Tibial nerve (tissue), 3 donors: ENCODE measurements at regions not wholly inside any gene's neighbourhood (a gene's known extent, or its start where the extent isn't known, plus 50 kb on each side); places are given as distances from the start of the nearest gene placed in this dataset.

ENCODE experiments used
- POLR2A ChIP-seq, 2 donors: fragments of 450-650 bp; IDR thresholded peaks; one replicate each; pipeline ENCODE4 v1.6.1; 2017; ENCODE audit warnings: antibody characterized with exemption in 2 of 2, mild to moderate bottlenecking in 2 of 2, moderate library complexity in 2 of 2
- TF ChIP-seq, protein P1 (sequence below), 5 experiments: fragments of 200-600 bp in 3 of 5; fragments of 450-650 bp in 2 of 5; sonication (generic) in 3 of 5; IDR thresholded peaks; one replicate each; pipeline ENCODE4 v1.5.1; 2016 to 2019; ENCODE audit warnings: antibody characterized with exemption in 5 of 5, mild to moderate bottlenecking in 3 of 5, moderate library complexity in 2 of 5

GRCh38 chr2:8496617-8497016 is 185.2 kb upstream of the ID2 start:
- TF ChIP-seq, protein P1, sequence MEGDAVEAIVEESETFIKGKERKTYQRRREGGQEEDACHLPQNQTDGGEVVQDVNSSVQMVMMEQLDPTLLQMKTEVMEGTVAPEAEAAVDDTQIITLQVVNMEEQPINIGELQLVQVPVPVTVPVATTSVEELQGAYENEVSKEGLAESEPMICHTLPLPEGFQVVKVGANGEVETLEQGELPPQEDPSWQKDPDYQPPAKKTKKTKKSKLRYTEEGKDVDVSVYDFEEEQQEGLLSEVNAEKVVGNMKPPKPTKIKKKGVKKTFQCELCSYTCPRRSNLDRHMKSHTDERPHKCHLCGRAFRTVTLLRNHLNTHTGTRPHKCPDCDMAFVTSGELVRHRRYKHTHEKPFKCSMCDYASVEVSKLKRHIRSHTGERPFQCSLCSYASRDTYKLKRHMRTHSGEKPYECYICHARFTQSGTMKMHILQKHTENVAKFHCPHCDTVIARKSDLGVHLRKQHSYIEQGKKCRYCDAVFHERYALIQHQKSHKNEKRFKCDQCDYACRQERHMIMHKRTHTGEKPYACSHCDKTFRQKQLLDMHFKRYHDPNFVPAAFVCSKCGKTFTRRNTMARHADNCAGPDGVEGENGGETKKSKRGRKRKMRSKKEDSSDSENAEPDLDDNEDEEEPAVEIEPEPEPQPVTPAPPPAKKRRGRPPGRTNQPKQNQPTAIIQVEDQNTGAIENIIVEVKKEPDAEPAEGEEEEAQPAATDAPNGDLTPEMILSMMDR (IDR thresholded peaks at IDR 0.05) = no peak
- TF ChIP-seq POLR2A (IDR thresholded peaks at IDR 0.05) = no peak
